ENCODE measurements at regions not wholly inside any gene's neighbourhood (a gene's known extent, or its start where the extent isn't known, plus 50 kb on each side); places are given as distances from the start of the nearest gene placed in this dataset.

- CTCF ChIA-PET = no interaction called here
- no peak for DNase-seq (ENCODE audit: low read depth, low spot score)
- TF ChIP-seq CTCF (IDR thresholded peaks at IDR 0.05; ENCODE audit: insufficient read depth, low read length, missing control alignments) = no peak
These were observed 1530.9 kb upstream of the B3GALT2 start for GRCh38 chr1:194717334-194717733.

GRCh38 chr1:194710671-194711070 is 1524.3 kb upstream of the B3GALT2 start:
- POLR2A ChIA-PET = no interaction called here
- DNase-seq (ENCODE audit: low read depth, low spot score) = no peak
- CTCF ChIA-PET = no interaction called here
- no peak for TF ChIP-seq CTCF (IDR thresholded peaks at IDR 0.05; ENCODE audit: insufficient read depth, low read length, missing control alignments)
- H3K4me3 ChIP-seq (ENCODE audit: low read depth, low read length) = no peak overlapping the region

More at GRCh38 chr1:194717334-194717733, 1530.9 kb upstream of the B3GALT2 start:
- H3K4me3 ChIP-seq (ENCODE audit: low read depth, low read length) = no peak overlapping the region
- POLR2A ChIA-PET = no interaction called here

GRCh38 chr1:194709439-194709838 is 1523.0 kb upstream of the B3GALT2 start:
- no peak for TF ChIP-seq CTCF (IDR thresholded peaks at IDR 0.05; ENCODE audit: insufficient read depth, low read length, missing control alignments)
- CTCF ChIA-PET = no interaction called here

DNA sequence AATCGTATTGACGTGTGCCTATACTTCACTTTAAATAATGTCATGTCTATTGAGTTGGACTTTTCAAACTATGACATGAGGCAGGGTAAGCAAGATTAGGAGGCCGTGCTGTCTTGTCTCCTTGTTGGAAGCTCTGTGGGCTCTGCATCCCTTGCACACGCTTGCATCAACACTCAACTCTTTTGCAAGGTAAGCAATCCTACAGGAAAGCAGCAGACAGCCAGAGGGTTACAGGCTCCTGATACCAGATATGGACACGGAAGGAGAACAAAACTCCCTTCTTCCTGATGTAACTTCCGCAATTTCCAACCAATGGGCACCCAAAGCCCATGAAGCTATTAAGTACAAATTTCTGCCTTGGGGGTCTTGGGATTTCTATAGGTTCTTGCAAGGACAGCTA is 1520.7 kb upstream of the B3GALT2 start:
- no peak for DNase-seq (ENCODE audit: low read depth, low spot score)
- ChIA-PET CTCF (no interaction called here), POLR2A (no interaction called here)
- no peak for TF ChIP-seq CTCF (IDR thresholded peaks at IDR 0.05; ENCODE audit: insufficient read depth, low read length, missing control alignments)
- no peak overlapping the region for H3K4me3 ChIP-seq (ENCODE audit: low read depth, low read length)

More at GRCh38 chr1:194709439-194709838, 1523.0 kb upstream of the B3GALT2 start:
- H3K4me3 ChIP-seq (ENCODE audit: low read depth, low read length) = no peak overlapping the region
- POLR2A ChIA-PET = no interaction called here
- DNase-seq (ENCODE audit: low read depth, low spot score) = no peak

DNA sequence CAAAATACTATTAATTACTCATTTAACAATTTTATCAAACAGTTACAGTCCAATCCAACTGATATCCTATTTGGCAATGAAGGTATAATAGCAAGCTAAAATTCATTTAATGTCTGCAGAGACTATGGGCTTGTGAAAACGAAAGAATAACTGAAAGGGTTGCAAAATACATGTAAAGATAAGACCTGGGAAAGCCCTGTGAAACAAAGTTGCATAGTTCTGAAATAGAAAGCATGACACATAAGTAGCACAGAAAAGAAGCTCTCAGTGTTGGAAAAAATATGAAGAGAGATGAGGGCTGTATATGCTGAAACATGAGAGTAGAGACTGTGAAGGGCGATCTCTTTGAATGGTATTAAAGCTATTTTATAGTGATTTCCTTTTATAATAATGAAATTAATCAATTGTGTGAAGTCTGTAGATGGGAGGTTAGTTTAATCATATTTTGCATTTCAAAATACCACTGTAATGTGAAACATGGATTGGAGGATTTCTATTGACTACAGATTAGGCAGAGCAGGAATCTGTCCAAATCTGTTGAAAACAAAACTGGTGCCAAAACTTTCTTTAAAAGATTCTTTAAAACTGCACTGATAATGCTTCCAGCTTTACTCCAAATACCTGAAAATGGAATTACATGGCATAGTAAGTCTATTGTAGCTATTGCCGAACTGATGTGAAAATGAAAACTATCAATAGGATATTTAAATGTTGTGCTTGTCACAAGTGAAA is 1518.9 kb upstream of the B3GALT2 start:
- no peak for DNase-seq (ENCODE audit: low read depth, low spot score)
- ChIA-PET POLR2A (no interaction called here), CTCF (no interaction called here)
- no peak overlapping the region for H3K4me3 ChIP-seq (ENCODE audit: low read depth, low read length)
- TF ChIP-seq CTCF (IDR thresholded peaks at IDR 0.05; ENCODE audit: insufficient read depth, low read length, missing control alignments) = no peak

DNA sequence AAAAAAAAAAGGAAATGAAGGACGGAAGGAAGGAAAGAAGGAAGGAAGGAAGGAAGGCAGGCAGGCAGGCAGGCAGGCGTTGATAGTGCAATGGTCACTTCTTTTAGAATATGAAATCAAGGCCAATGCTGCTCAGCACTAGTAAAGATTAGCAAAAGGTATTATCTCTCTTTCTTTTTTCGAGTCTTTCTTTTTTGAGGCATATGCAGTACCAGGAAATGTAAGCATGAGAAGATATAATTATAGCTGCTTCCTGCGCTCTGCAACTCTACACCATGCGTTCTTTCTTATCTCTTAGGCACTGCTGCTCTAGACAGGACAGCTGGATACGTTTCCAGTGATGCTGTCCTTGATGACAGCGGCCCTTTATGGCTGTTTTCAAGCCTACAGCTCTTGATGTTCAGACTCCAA is 1512.5 kb upstream of the B3GALT2 start:
- no peak for DNase-seq (ENCODE audit: low read depth, low spot score)
- CTCF ChIA-PET = no interaction called here
- no peak overlapping the region for H3K4me3 ChIP-seq (ENCODE audit: low read depth, low read length)
- POLR2A ChIA-PET = no interaction called here
- TF ChIP-seq CTCF (IDR thresholded peaks at IDR 0.05; ENCODE audit: insufficient read depth, low read length, missing control alignments) = no peak

All from AG04449 (cell line).